H1 (cell line): ENCODE measurements at regions not wholly inside any gene's neighbourhood (a gene's known extent, or its start where the extent isn't known, plus 50 kb on each side); places are given as distances from the start of the nearest gene placed in this dataset.

Experiments used
- BCL11A ChIP-seq, 2 experiments: IDR thresholded peaks; one replicate each; pipeline ENCODE4 v1.6.1; 2011; ENCODE audit warnings: low read depth in 2 of 2, low read length in 2 of 2, mild to moderate bottlenecking in 2 of 2
- EZH2 ChIP-seq: fragments of 200-600 bp; sonication (generic); IDR thresholded peaks from 2 replicates; pipeline ENCODE4 v1.7.1; 2012; ENCODE audit warnings: low read depth, mild to moderate bottlenecking, moderate library complexity, low read length, inconsistent platforms; ENCODE audit not compliant: severe bottlenecking
- GABPA ChIP-seq: IDR thresholded peaks from 2 replicates; pipeline ENCODE4 v1.6.1; 2011; ENCODE audit warnings: mild to moderate bottlenecking, low read length, moderate library complexity, borderline replicate concordance; ENCODE audit not compliant: insufficient read depth
- GTF2F1 ChIP-seq: IDR thresholded peaks from 2 replicates; pipeline ENCODE4 v1.6.1; 2012; ENCODE audit warnings: low read depth, low read length, improper control_type of control experiment, borderline replicate concordance
- RAD21 ChIP-seq, 2 experiments: IDR thresholded peaks in 1 of 2; conservative IDR thresholded peaks in 1 of 2; 2 replicates each; pipeline ENCODE4 v1.6.1; 2011; ENCODE audit warnings: low read depth in 2 of 2, low read length in 2 of 2, improper control_type of control experiment in 1 of 2, inconsistent platforms in 1 of 2, mild to moderate bottlenecking in 1 of 2, moderate library complexity in 1 of 2
- RBBP5 ChIP-seq: IDR thresholded peaks from 2 replicates; pipeline ENCODE4 v1.7.1; 2012; ENCODE audit warnings: low read depth, mild to moderate bottlenecking, inconsistent platforms, low read length, moderate library complexity, borderline replicate concordance
- RXRA ChIP-seq: IDR thresholded peaks from 2 replicates; pipeline ENCODE4 v1.6.1; 2011; ENCODE audit warnings: low read depth, mild to moderate bottlenecking, low read length, moderate library complexity; ENCODE audit not compliant: insufficient read depth
- SIX5 ChIP-seq: IDR thresholded peaks from 2 replicates; pipeline ENCODE4 v1.6.1; 2011; ENCODE audit warnings: mild to moderate bottlenecking, low read depth, low read length
- TCF12 ChIP-seq: IDR thresholded peaks from 2 replicates; pipeline ENCODE4 v1.6.1; 2011; ENCODE audit warnings: low read depth, mild to moderate bottlenecking, low read length
- TF ChIP-seq, protein P1 (sequence below), 3 experiments: IDR thresholded peaks; 1 replicate in 2 of 3; 2 replicates in 1 of 3; pipeline versions ENCODE4 v1.5.1 to v1.6.1; 2011; ENCODE audit warnings: low read length in 3 of 3, mild to moderate bottlenecking in 3 of 3, inconsistent platforms in 2 of 3, low read depth in 1 of 3, moderate library complexity in 1 of 3; ENCODE audit not compliant: insufficient read depth in 1 of 3; ENCODE audit errors: control extremely low read depth in 1 of 3

DNA sequence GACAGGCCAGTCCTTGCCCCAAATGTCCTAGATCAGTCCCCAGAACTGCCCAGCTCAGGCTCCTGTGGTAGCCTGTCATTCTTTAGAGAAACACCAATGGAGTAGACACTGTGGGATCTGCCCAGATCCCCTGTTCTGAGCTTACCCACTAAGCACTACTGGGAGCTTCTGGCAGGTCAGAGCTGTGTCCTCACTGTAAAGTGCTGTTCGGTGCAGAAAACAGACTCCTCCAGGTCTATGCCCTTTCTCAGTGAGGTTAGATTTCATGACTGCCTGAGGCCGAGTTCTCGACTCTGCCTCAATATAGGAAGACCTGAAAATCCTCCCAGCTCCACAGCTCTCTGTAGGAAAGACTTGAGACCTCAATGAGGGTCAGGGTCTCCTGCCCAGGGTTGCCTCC lies 67.5 kb upstream of the IGLL5 start:
- TF ChIP-seq SIX5 (no peak), GABPA (no peak), RAD21 (IDR thresholded peaks at IDR 0.05 in 1 of 2, conservative IDR thresholded peaks at IDR 0.05 in 1 of 2; ENCODE audit: low read depth in 2 of 2, low read length in 2 of 2) (no peak), BCL11A (IDR thresholded peaks at IDR 0.05; ENCODE audit: low read depth in 2 of 2, low read length in 2 of 2) (no peak), EZH2 (no peak), GTF2F1 (no peak), RBBP5 (no peak), RXRA (no peak), TCF12 (no peak)
- TF ChIP-seq, protein P1, sequence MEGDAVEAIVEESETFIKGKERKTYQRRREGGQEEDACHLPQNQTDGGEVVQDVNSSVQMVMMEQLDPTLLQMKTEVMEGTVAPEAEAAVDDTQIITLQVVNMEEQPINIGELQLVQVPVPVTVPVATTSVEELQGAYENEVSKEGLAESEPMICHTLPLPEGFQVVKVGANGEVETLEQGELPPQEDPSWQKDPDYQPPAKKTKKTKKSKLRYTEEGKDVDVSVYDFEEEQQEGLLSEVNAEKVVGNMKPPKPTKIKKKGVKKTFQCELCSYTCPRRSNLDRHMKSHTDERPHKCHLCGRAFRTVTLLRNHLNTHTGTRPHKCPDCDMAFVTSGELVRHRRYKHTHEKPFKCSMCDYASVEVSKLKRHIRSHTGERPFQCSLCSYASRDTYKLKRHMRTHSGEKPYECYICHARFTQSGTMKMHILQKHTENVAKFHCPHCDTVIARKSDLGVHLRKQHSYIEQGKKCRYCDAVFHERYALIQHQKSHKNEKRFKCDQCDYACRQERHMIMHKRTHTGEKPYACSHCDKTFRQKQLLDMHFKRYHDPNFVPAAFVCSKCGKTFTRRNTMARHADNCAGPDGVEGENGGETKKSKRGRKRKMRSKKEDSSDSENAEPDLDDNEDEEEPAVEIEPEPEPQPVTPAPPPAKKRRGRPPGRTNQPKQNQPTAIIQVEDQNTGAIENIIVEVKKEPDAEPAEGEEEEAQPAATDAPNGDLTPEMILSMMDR (IDR thresholded peaks at IDR 0.05; ENCODE audit: control extremely low read depth in 1 of 3, insufficient read depth in 1 of 3, low read depth in 1 of 3, low read length in 3 of 3), result no peak
